ENCODE measurements at regions not wholly inside any gene's neighbourhood (a gene's known extent, or its start where the extent isn't known, plus 50 kb on each side); places are given as distances from the start of the nearest gene placed in this dataset.

DNA sequence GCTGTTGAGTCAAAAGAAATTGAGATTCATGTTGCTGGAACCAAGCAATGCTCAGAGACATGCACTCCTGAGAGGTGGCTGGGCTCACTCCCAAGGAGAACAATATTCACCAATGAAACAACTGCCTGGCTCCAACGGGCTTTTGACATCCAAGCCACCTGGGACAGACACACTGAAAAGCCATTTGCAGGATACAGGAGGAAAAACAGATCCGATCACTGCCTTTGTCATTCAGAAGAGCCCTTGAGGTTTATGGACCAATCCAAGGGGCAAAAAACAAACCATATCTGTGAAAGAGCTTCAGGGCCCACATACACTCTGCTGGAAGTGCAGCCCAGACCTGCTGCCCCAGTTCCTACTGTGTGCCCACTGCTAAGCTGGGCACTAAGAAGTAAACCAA is 277.5 kb downstream of the NUAK1 start:
- H3K36me3 ChIP-seq (ENCODE audit: low read length) = no peaks in the 10 kb centered on the region
- H3K4me3 ChIP-seq (ENCODE audit: insufficient read depth, low read length, poor library complexity, severe bottlenecking) = no peak overlapping the region
- no peaks in the 10 kb centered on the region for H4K20me1 ChIP-seq (ENCODE audit: low read depth, low read length)
- no peak overlapping the region for H3K27ac ChIP-seq (ENCODE audit: low read depth, low read length)
- no peak overlapping the region for H2AFZ ChIP-seq (ENCODE audit: low read depth, low read length, severe bottlenecking)
- no peak overlapping the region for H3K4me2 ChIP-seq (ENCODE audit: low read depth, low read length, poor library complexity, severe bottlenecking)
- no peaks in the 10 kb centered on the region for H3K9me2 ChIP-seq (replicated peaks; ENCODE audit: insufficient read depth, low read length)
- no peak overlapping the region for H3K9ac ChIP-seq (ENCODE audit: low read length)
- no peaks in the 10 kb centered on the region for H3K79me2 ChIP-seq (ENCODE audit: insufficient read depth, low read length)
- no peaks in the 10 kb centered on the region for H3K9me3 ChIP-seq (ENCODE audit: insufficient read depth, low read length)
- TF ChIP-seq, protein P1, sequence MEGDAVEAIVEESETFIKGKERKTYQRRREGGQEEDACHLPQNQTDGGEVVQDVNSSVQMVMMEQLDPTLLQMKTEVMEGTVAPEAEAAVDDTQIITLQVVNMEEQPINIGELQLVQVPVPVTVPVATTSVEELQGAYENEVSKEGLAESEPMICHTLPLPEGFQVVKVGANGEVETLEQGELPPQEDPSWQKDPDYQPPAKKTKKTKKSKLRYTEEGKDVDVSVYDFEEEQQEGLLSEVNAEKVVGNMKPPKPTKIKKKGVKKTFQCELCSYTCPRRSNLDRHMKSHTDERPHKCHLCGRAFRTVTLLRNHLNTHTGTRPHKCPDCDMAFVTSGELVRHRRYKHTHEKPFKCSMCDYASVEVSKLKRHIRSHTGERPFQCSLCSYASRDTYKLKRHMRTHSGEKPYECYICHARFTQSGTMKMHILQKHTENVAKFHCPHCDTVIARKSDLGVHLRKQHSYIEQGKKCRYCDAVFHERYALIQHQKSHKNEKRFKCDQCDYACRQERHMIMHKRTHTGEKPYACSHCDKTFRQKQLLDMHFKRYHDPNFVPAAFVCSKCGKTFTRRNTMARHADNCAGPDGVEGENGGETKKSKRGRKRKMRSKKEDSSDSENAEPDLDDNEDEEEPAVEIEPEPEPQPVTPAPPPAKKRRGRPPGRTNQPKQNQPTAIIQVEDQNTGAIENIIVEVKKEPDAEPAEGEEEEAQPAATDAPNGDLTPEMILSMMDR (IDR thresholded peaks at IDR 0.05; ENCODE audit: insufficient read depth, low read length, poor library complexity, severe bottlenecking) = no peak
- no peak for TF ChIP-seq EZH2phosphoT487 (conservative IDR thresholded peaks at IDR 0.05; ENCODE audit: low read length)
- no peaks in the 10 kb centered on the region for H3F3A ChIP-seq (ENCODE audit: insufficient read depth)
- H3K27me3 ChIP-seq (ENCODE audit: low read length) = no peaks in the 10 kb centered on the region

GRCh38 chr12:105862163-105862821 is 276.5 kb downstream of the NUAK1 start:
- Histone ChIP-seq H3K9me3 (ENCODE audit: insufficient read depth, low read length) (no peaks in the 10 kb centered on the region), H3K79me2 (ENCODE audit: insufficient read depth, low read length) (no peaks in the 10 kb centered on the region), H4K20me1 (ENCODE audit: low read depth, low read length) (no peaks in the 10 kb centered on the region), H3K27ac (ENCODE audit: low read depth, low read length) (no peak overlapping the region), H3K4me2 (ENCODE audit: low read depth, low read length, poor library complexity, severe bottlenecking) (no peak overlapping the region), H3K9ac (ENCODE audit: low read length) (no peak overlapping the region), H2AFZ (ENCODE audit: low read depth, low read length, severe bottlenecking) (no peak overlapping the region), H3F3A (ENCODE audit: insufficient read depth) (no peaks in the 10 kb centered on the region), H3K4me3 (ENCODE audit: insufficient read depth, low read length, poor library complexity, severe bottlenecking) (no peak overlapping the region), H3K36me3 (ENCODE audit: low read length) (no peaks in the 10 kb centered on the region), H3K9me2 (replicated peaks; ENCODE audit: insufficient read depth, low read length) (no peaks in the 10 kb centered on the region), H3K27me3 (ENCODE audit: low read length) (no peaks in the 10 kb centered on the region)
- TF ChIP-seq, protein P1 (IDR thresholded peaks at IDR 0.05; ENCODE audit: insufficient read depth, low read length, poor library complexity, severe bottlenecking) = no peak
- no peak for TF ChIP-seq EZH2phosphoT487 (conservative IDR thresholded peaks at IDR 0.05; ENCODE audit: low read length)

DNA sequence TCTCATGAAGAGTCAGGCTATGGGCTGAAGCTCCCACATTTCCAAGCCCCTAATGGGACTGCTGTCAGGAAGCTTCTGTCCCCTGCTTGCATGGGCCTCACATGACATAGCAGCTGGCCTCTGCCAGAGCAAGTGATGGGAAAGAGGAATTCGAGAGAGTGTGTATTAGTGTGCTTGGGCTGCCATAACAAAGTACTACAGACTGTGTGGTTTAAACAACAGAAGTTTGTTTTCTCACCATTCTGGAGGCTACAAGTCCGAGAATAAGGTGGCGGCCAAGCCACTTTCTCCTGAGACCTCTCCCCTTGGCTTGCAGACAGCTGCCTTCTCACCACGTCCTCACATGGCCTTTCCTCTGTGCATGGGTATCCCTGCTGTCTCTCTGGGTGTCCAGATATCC is 274.4 kb downstream of the NUAK1 start:
- TF ChIP-seq EZH2phosphoT487 (conservative IDR thresholded peaks at IDR 0.05; ENCODE audit: low read length) = no peak
- TF ChIP-seq, protein P1 (IDR thresholded peaks at IDR 0.05; ENCODE audit: insufficient read depth, low read length, poor library complexity, severe bottlenecking) = no peak
- no peaks in the 10 kb centered on the region for H3K79me2 ChIP-seq (ENCODE audit: insufficient read depth, low read length)
- H3K4me2 ChIP-seq (ENCODE audit: low read depth, low read length, poor library complexity, severe bottlenecking) = no peak overlapping the region
- no peaks in the 10 kb centered on the region for H3K9me2 ChIP-seq (replicated peaks; ENCODE audit: insufficient read depth, low read length)
- H3K27me3 ChIP-seq (ENCODE audit: low read length) = no peaks in the 10 kb centered on the region
- H2AFZ ChIP-seq (ENCODE audit: low read depth, low read length, severe bottlenecking) = no peak overlapping the region
- no peaks in the 10 kb centered on the region for H4K20me1 ChIP-seq (ENCODE audit: low read depth, low read length)
- no peaks in the 10 kb centered on the region for H3K36me3 ChIP-seq (ENCODE audit: low read length)
- no peaks in the 10 kb centered on the region for H3K9me3 ChIP-seq (ENCODE audit: insufficient read depth, low read length)
- H3K4me3 ChIP-seq (ENCODE audit: insufficient read depth, low read length, poor library complexity, severe bottlenecking) = no peak overlapping the region
- H3K27ac ChIP-seq (ENCODE audit: low read depth, low read length) = no peak overlapping the region
- no peak overlapping the region for H3K9ac ChIP-seq (ENCODE audit: low read length)
- H3F3A ChIP-seq (ENCODE audit: insufficient read depth) = no peaks in the 10 kb centered on the region
